Neural cell (in vitro differentiated cells): ENCODE measurements at regions not wholly inside any gene's neighbourhood (a gene's known extent, or its start where the extent isn't known, plus 50 kb on each side); places are given as distances from the start of the nearest gene placed in this dataset.

ENCODE experiments used
- H2AFZ ChIP-seq: fragments of 200-600, 300-800 bp; sonication (generic), shearing (Covaris generic); 2 replicates; pipeline ENCODE4 v1.6.0; 2014; ENCODE audit warnings: low read depth, mild to moderate bottlenecking, antibody characterized with exemption, low read length, moderate library complexity
- H3F3A ChIP-seq: fragments of 200-600 bp; shearing (Covaris generic); 2 replicates; pipeline ENCODE4 v1.6.1; 2016; ENCODE audit warnings: mild to moderate bottlenecking, moderate library complexity, mixed read lengths, antibody characterized with exemption, low read length; ENCODE audit not compliant: insufficient read depth, poor library complexity, severe bottlenecking
- H3K27ac ChIP-seq: fragments of 200-600, 300-800 bp; sonication (generic), shearing (Covaris generic); 2 replicates; pipeline ENCODE4 v1.5.1; 2014; ENCODE audit warnings: mild to moderate bottlenecking, low read length, moderate library complexity
- H3K27me3 ChIP-seq: fragments of 300-800, 200-600 bp; sonication (generic), shearing (Covaris generic); 2 replicates; pipeline ENCODE4 v1.6.0; 2014; ENCODE audit warnings: mild to moderate bottlenecking, low read depth, low read length, moderate library complexity; ENCODE audit not compliant: insufficient read depth
- H3K36me3 ChIP-seq: fragments of 300-800, 200-600 bp; sonication (generic), shearing (Covaris generic); 2 replicates; pipeline ENCODE4 v1.5.1; 2014; ENCODE audit warnings: mild to moderate bottlenecking, antibody characterized with exemption, low read length, moderate library complexity; ENCODE audit not compliant: insufficient read depth
- H3K4me2 ChIP-seq: fragments of 300-800, 200-600 bp; sonication (generic), shearing (Covaris generic); 2 replicates; pipeline ENCODE4 v1.6.0; 2014; ENCODE audit warnings: mild to moderate bottlenecking, low read length
- H3K4me3 ChIP-seq: fragments of 300-800, 200-600 bp; sonication (generic), shearing (Covaris generic); 2 replicates; pipeline ENCODE4 v1.5.1; 2014; ENCODE audit warnings: mild to moderate bottlenecking, low read length, moderate library complexity
- H3K79me2 ChIP-seq: fragments of 200-600 bp; shearing (Covaris generic); replicated peaks from 2 replicates; pipeline ENCODE4 v1.6.0; 2014; ENCODE audit warnings: mild to moderate bottlenecking, low read length, moderate library complexity; ENCODE audit not compliant: insufficient read depth
- H3K9ac ChIP-seq: fragments of 300-800, 200-600 bp; sonication (generic), shearing (Covaris generic); 2 replicates; pipeline ENCODE4 v1.6.1; 2016; ENCODE audit warnings: mild to moderate bottlenecking, low read length, mixed read lengths
- H3K9me2 ChIP-seq: fragments of 200-600 bp; shearing (Covaris generic); 2 replicates; pipeline ENCODE4 v1.6.1; 2016; ENCODE audit warnings: mild to moderate bottlenecking, low read length, mixed read lengths; ENCODE audit not compliant: insufficient read depth
- H3K9me3 ChIP-seq: fragments of 200-600, 300-800 bp; sonication (generic), shearing (Covaris generic); 2 replicates; pipeline ENCODE4 v1.6.1; 2016; ENCODE audit warnings: mild to moderate bottlenecking, mixed run types, low read length, moderate library complexity, mixed read lengths
- H4K20me1 ChIP-seq: fragments of 200-600 bp; shearing (Covaris generic); 2 replicates; pipeline ENCODE4 v1.6.1; 2016; ENCODE audit warnings: mild to moderate bottlenecking, mixed run types; ENCODE audit not compliant: insufficient read depth
- EP300 ChIP-seq: fragments of 450-650 bp; conservative IDR thresholded peaks from 2 replicates; pipeline ENCODE4 v1.6.1; 2014; ENCODE audit warnings: antibody characterized with exemption, mild to moderate bottlenecking, moderate library complexity; ENCODE audit not compliant: poor library complexity, severe bottlenecking
- EZH2 ChIP-seq: fragments of 200-600, 300-800 bp; shearing (Covaris generic), sonication (generic); IDR thresholded peaks from 2 replicates; pipeline ENCODE4 v1.6.1; 2014; ENCODE audit warnings: antibody characterized with exemption, low read length, borderline replicate concordance, mild to moderate bottlenecking; ENCODE audit not compliant: insufficient read depth, poor library complexity, severe bottlenecking
- MXI1 ChIP-seq: fragments of 450-650 bp; conservative IDR thresholded peaks from 2 replicates; pipeline ENCODE4 v1.6.1; 2014; ENCODE audit warnings: antibody characterized with exemption, mild to moderate bottlenecking; ENCODE audit not compliant: poor library complexity, severe bottlenecking
- POLR2AphosphoS5 ChIP-seq: IDR thresholded peaks from 2 replicates; pipeline ENCODE4 v1.6.1; 2012
- RAD21 ChIP-seq: fragments of 450-650 bp; conservative IDR thresholded peaks from 2 replicates; pipeline ENCODE4 v1.6.1; 2014; ENCODE audit warnings: antibody characterized with exemption, mild to moderate bottlenecking, moderate library complexity
- SMC3 ChIP-seq: fragments of 450-650 bp; conservative IDR thresholded peaks from 2 replicates; pipeline ENCODE4 v1.6.1; 2014; ENCODE audit warnings: antibody characterized with exemption, mild to moderate bottlenecking, moderate library complexity; ENCODE audit not compliant: poor library complexity
- TAF1 ChIP-seq: IDR thresholded peaks from 2 replicates; pipeline ENCODE4 v1.6.1; 2012; ENCODE audit warnings: low read depth
- TF ChIP-seq, protein P1 (sequence below): fragments of 450-650 bp; IDR thresholded peaks from 2 replicates; pipeline ENCODE4 v1.5.1; 2014; ENCODE audit warnings: antibody characterized with exemption, mild to moderate bottlenecking, moderate library complexity; ENCODE audit not compliant: poor library complexity, severe bottlenecking
- TF ChIP-seq, protein P2 (sequence below): IDR thresholded peaks from 2 replicates; pipeline ENCODE4 v1.6.1; 2012; ENCODE audit warnings: borderline replicate concordance

GRCh38 chr2:111633643-111634042 is 250.3 kb downstream of the ANAPC1 start:
- no peaks in the 10 kb centered on the region for H3K79me2 ChIP-seq
- no peaks in the 10 kb centered on the region for H3F3A ChIP-seq
- no peak overlapping the region for H3K4me2 ChIP-seq
- no peaks in the 10 kb centered on the region for H3K27me3 ChIP-seq
- no peaks in the 10 kb centered on the region for H3K9me3 ChIP-seq
- H3K9ac ChIP-seq, result no peak overlapping the region
- H3K9me2 ChIP-seq, result no peaks in the 10 kb centered on the region
- no peak overlapping the region for H2AFZ ChIP-seq
- no peak overlapping the region for H3K27ac ChIP-seq
- H4K20me1 ChIP-seq, result no peaks in the 10 kb centered on the region
- H3K4me3 ChIP-seq, result no peak overlapping the region
- TF ChIP-seq EP300, result no peak
- TF ChIP-seq POLR2AphosphoS5, result no peak
- TF ChIP-seq SMC3, result no peak
- TF ChIP-seq EZH2, result no peak
- TF ChIP-seq, protein P1, sequence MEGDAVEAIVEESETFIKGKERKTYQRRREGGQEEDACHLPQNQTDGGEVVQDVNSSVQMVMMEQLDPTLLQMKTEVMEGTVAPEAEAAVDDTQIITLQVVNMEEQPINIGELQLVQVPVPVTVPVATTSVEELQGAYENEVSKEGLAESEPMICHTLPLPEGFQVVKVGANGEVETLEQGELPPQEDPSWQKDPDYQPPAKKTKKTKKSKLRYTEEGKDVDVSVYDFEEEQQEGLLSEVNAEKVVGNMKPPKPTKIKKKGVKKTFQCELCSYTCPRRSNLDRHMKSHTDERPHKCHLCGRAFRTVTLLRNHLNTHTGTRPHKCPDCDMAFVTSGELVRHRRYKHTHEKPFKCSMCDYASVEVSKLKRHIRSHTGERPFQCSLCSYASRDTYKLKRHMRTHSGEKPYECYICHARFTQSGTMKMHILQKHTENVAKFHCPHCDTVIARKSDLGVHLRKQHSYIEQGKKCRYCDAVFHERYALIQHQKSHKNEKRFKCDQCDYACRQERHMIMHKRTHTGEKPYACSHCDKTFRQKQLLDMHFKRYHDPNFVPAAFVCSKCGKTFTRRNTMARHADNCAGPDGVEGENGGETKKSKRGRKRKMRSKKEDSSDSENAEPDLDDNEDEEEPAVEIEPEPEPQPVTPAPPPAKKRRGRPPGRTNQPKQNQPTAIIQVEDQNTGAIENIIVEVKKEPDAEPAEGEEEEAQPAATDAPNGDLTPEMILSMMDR, result no peak
- TF ChIP-seq, protein P2, sequence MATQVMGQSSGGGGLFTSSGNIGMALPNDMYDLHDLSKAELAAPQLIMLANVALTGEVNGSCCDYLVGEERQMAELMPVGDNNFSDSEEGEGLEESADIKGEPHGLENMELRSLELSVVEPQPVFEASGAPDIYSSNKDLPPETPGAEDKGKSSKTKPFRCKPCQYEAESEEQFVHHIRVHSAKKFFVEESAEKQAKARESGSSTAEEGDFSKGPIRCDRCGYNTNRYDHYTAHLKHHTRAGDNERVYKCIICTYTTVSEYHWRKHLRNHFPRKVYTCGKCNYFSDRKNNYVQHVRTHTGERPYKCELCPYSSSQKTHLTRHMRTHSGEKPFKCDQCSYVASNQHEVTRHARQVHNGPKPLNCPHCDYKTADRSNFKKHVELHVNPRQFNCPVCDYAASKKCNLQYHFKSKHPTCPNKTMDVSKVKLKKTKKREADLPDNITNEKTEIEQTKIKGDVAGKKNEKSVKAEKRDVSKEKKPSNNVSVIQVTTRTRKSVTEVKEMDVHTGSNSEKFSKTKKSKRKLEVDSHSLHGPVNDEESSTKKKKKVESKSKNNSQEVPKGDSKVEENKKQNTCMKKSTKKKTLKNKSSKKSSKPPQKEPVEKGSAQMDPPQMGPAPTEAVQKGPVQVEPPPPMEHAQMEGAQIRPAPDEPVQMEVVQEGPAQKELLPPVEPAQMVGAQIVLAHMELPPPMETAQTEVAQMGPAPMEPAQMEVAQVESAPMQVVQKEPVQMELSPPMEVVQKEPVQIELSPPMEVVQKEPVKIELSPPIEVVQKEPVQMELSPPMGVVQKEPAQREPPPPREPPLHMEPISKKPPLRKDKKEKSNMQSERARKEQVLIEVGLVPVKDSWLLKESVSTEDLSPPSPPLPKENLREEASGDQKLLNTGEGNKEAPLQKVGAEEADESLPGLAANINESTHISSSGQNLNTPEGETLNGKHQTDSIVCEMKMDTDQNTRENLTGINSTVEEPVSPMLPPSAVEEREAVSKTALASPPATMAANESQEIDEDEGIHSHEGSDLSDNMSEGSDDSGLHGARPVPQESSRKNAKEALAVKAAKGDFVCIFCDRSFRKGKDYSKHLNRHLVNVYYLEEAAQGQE, result no peak
- no peak for TF ChIP-seq TAF1
- no peak for TF ChIP-seq RAD21
- TF ChIP-seq MXI1, result no peak
- no peaks in the 10 kb centered on the region for H3K36me3 ChIP-seq

GRCh38 chr2:111634050-111634794 is 249.8 kb downstream of the ANAPC1 start:
- Histone ChIP-seq H3K4me2 (no peak overlapping the region), H2AFZ (no peak overlapping the region), H3K9me3 (no peaks in the 10 kb centered on the region), H4K20me1 (no peaks in the 10 kb centered on the region), H3F3A (no peaks in the 10 kb centered on the region), H3K27me3 (no peaks in the 10 kb centered on the region), H3K79me2 (no peaks in the 10 kb centered on the region), H3K9ac (no peak overlapping the region), H3K4me3 (no peak overlapping the region), H3K36me3 (no peaks in the 10 kb centered on the region), H3K27ac (no peak overlapping the region), H3K9me2 (no peaks in the 10 kb centered on the region)
- TF ChIP-seq RAD21 (no peak), EZH2 (no peak), TAF1 (no peak), MXI1 (no peak)
- TF ChIP-seq, protein P2, result no peak
